T-helper 1 cell treated with Interleukin-12 subunit alpha and Interleukin-12 subunit beta and Interleukin-4 antibody, amounts not matched to agents 30 μg/mL and 1 μg/mL, for 36 hours (primary cell): ENCODE measurements at regions not wholly inside any gene's neighbourhood (a gene's known extent, or its start where the extent isn't known, plus 50 kb on each side); places are given as distances from the start of the nearest gene placed in this dataset.
"Not testable (repeated sequence)": the region's sequence is repeated elsewhere in the genome, so short reads cannot be mapped to it uniquely, and the experiment has no call there.

Experiments used
- H3K27ac Mint-ChIP-seq: one replicate; pipeline ENCODE4 v1.8.0; 2021; ENCODE audit warnings: mild to moderate bottlenecking, mixed read lengths
- H3K27me3 Mint-ChIP-seq: one replicate; pipeline ENCODE4 v1.8.0; 2021; ENCODE audit warnings: low read depth, mixed read lengths
- H3K36me3 Mint-ChIP-seq: one replicate; pipeline ENCODE4 v1.8.0; 2021; ENCODE audit warnings: low read depth, mixed read lengths
- H3K4me1 Mint-ChIP-seq: one replicate; pipeline ENCODE4 v1.8.0; 2021; ENCODE audit warnings: low read depth, mixed read lengths
- H3K4me3 Mint-ChIP-seq: one replicate; pipeline ENCODE4 v1.8.0; 2021; ENCODE audit warnings: mild to moderate bottlenecking, moderate library complexity, mixed read lengths
- H3K9me3 Mint-ChIP-seq: one replicate; pipeline ENCODE4 v1.8.0; 2021; ENCODE audit warnings: mixed read lengths

DNA sequence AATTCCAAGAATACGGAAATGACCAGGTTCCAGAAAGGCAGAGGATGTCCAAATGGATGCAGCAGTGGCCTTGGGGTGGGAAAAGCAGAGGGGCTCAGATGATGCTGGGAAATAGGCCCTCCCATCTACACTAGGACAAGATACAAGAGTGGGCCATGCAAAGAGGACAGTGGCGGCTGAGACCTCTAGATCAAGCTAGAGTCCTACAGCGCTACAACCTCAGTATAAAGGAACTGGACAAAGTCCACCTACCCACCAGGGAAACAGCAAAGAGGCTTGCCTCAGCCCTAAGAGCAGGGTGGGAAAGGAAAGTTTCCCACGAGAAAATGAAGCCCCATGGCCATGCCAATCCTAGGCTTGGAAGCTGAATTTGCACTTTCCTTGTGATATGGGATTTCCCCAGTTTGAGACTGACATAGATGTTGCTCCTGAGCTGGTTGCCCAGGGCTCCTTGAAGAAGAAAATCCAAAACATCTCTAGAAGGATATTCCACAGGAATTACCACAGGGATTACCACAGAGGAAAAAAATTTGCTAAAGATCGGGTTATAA lies 282.2 kb downstream of the MREG start:
- Mint-ChIP-seq H3K27ac (no peak overlapping the region), H3K36me3 (no peaks in the 10 kb centered on the region), H3K27me3 (no peaks in the 10 kb centered on the region)

DNA sequence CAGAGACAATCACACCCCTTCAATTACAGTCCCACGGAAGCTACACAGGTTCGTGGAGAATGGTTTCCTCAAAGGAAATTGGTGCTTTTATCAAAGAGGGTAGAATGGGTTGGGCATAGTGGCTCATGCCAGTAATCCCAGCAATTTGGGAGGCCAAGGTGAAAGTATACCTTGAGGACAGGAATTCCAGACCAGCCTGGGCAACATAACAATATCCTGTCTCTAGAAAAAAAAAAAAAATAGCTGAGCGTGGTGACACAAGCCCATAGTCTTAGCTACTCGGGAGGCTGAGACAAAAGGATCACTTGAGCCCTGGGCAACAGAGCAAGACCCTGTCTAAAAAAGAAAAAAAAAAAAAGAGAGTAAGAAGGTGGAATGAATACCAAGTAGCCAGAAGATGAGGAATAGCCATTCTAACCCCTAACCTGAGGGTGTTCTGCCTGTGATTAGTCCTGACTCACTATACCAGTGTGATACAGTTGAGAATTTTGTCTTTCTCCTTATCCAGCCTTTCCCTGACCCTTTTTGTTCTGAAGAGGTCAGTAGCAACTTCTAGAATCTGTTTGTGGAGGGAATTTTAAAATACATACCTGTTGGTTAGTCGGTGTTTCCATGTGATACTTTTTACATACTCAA lies 283.2 kb downstream of the MREG start:
- H3K9me3 Mint-ChIP-seq, result no peaks in the 10 kb centered on the region
- no peaks in the 10 kb centered on the region for H3K27me3 Mint-ChIP-seq
- no peak overlapping the region for H3K27ac Mint-ChIP-seq
- H3K36me3 Mint-ChIP-seq, result no peaks in the 10 kb centered on the region
- H3K4me3 Mint-ChIP-seq, result no peak overlapping the region
- no peaks in the 10 kb centered on the region for H3K4me1 Mint-ChIP-seq

More for the DNA sequence above, 282.2 kb downstream of the MREG start:
- Mint-ChIP-seq H3K4me3 (no peak overlapping the region), H3K4me1 (no peaks in the 10 kb centered on the region), H3K9me3 (no peaks in the 10 kb centered on the region)

DNA sequence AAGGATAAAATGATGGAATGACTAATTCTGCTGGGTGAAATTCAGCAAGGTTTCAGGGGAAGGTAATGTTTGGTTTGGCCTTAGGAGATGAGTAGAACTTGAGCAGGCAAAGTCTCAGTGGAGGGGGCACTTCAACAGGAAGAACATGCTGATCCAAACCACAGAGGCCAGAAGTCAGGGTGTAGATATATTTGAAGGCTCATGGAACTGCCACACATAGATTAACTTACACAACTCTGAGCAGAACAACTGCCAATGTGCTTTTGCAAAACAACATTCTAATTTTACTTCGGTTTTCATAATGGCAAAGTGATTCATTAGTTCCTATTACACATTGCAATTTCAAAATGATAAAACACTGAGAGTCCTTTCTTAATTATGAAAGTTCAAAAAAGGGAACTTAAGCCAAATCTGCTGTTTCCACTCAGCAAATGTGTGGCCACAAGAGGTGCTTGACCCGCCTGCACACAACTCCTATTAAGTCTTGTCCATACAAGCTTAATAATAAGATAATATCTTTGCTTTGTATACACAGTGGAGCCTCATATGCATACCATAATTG lies 284.8 kb downstream of the MREG start:
- H3K4me1 Mint-ChIP-seq, result no peaks in the 10 kb centered on the region
- no peaks in the 10 kb centered on the region for H3K9me3 Mint-ChIP-seq
- no peaks in the 10 kb centered on the region for H3K27me3 Mint-ChIP-seq
- H3K36me3 Mint-ChIP-seq, result no peaks in the 10 kb centered on the region
- H3K27ac Mint-ChIP-seq, result no peak overlapping the region
- H3K4me3 Mint-ChIP-seq, result no peak overlapping the region

DNA sequence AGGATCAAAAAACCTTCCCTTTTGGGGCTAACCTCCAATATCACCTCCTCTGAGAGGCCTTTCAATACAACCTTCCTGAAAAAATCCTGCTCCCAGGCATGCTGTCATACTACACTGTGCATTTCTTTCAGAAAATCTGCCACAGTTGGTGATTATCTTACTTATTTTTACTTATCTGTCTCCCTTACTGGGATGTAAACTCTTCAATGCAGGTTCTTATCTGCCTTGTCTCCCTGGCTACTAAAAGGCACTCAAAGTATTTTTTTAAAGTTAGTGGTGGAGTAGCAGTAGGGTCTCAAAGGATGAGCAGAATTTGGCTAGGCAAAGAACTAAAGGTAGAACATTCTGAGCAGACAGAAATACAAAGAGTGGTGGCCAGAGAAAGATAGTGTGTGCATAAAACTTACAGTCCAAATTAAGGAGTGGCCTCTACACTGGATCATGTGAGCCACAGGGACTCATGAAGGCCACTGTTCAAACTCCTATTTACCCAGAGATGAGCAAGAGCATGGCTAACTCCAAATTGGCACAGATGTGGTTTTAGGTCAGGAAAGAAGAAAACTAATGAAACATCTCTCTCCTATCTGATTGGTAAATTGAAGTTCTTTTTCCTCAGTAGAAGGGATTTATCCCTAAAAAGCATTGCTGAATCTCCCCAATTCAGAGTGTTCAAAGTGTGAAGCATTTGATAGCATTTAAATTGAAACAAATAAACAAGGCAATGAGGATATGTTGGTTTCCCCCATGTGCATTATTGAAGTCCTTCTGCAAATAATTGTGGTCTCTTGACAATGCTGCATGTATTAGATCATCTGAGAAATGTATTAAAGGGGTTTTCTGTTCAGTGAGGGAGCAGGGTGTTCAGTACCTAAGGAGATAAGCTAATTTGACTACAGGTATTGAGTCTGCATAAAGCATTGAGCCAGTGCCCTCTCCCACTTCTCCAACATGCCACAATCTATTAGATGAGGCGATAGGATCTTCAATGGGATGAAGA lies 285.5 kb downstream of the MREG start:
- no peaks in the 10 kb centered on the region for H3K4me1 Mint-ChIP-seq
- H3K9me3 Mint-ChIP-seq, result no peaks in the 10 kb centered on the region
- no peaks in the 10 kb centered on the region for H3K27me3 Mint-ChIP-seq
- no peak overlapping the region for H3K27ac Mint-ChIP-seq
- no peaks in the 10 kb centered on the region for H3K36me3 Mint-ChIP-seq
- H3K4me3 Mint-ChIP-seq, result no peak overlapping the region

DNA sequence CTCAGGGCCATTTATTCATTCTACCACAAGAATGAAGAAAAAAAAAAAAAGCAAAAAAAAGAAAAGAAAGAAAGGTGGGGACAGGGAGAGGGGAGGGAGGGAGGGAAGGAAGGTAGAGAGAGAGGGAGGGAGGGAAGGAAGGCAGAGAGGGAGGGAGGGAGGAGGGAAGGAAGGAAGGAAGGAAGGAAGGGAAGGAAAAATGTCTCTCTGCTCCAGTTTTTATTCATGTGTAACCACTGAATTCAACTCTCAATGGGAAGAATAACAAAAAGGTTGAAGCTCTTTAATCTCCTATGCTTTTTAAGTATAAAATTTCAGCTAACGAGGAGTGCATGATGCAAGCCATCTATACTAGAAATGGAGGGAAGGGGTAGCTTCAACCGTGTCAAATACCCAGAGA lies 287.3 kb downstream of the MREG start:
- no peak overlapping the region for H3K4me3 Mint-ChIP-seq
- H3K4me1 Mint-ChIP-seq, result no peaks in the 10 kb centered on the region
- H3K36me3 Mint-ChIP-seq, result no peaks in the 10 kb centered on the region
- H3K27ac Mint-ChIP-seq, result no peak overlapping the region
- H3K27me3 Mint-ChIP-seq, result no peaks in the 10 kb centered on the region
- no peaks in the 10 kb centered on the region for H3K9me3 Mint-ChIP-seq

DNA sequence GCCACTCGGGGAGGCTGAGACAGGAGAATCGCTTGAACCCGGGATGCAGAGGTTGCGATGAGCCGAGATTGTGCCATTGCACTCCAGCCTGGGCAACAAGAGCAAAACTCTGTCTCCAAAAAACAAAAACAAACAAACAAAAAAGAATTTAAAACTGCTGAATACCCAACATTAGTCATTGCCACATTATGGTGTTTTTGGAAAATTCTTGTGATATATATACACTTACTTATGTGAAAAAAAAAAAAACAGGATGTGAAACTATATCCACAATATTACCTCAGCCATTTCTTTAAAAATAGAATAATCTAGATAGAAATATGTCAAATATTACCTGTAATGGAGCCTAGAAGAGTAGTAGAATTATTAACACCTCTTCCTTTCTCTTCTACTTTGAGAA lies 288.3 kb upstream of the FN1 start:
- H3K9me3 Mint-ChIP-seq, result no peaks in the 10 kb centered on the region
- H3K27ac Mint-ChIP-seq, result no peak overlapping the region
- no peaks in the 10 kb centered on the region for H3K36me3 Mint-ChIP-seq
- H3K4me3 Mint-ChIP-seq, result no peak overlapping the region
- H3K27me3 Mint-ChIP-seq, result no peaks in the 10 kb centered on the region
- no peaks in the 10 kb centered on the region for H3K4me1 Mint-ChIP-seq

DNA sequence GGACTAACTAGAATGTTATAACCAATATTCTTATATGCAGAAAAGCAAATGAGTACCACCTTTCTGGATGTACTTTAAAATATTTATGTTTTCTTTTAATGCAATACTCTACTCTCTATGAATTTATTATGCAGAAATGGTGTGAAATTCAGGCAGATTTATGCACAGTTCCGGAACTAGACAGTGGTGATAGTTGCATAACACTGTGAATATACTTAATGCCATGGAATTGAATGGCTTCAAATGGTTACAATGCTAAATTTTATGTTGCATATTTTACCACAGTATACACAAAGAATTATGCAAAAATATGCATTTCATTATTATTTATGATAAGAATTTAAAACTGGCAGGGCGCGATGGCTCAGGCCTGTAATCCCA lies 287.8 kb upstream of the FN1 start:
- Mint-ChIP-seq H3K36me3 (no peaks in the 10 kb centered on the region), H3K27ac (no peak overlapping the region), H3K4me1 (no peaks in the 10 kb centered on the region), H3K4me3 (no peak overlapping the region), H3K9me3 (no peaks in the 10 kb centered on the region), H3K27me3 (no peaks in the 10 kb centered on the region)

DNA sequence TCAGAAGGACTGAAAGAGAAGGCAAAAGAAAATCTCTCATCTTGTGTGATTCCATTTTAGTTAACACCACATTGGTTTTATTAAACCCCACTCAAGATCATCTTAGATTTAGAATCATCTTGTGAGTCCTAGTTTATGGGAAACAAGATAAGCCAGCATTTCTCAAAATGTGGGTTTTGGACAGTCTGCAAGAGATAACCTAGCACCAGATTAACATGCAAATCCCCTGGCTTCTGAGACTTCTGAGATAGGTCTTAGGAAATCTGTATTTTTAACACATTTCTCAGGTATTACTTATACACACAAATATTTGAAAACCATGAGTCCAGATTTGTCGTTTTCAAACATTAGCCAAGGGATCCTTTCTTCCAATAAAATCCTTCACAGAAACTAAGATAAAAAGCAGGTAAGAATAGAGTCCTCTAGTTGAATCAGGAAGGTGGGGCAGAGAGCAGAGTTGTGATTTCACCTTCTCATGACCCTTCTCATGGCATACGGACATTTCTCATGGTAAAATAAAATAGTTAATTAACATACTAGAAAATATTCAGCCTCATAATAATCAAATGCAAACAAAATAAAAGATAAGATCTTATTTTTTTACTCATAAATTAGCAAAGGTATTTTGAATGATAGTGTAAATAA lies 287.2 kb upstream of the FN1 start:
- no peaks in the 10 kb centered on the region for H3K4me1 Mint-ChIP-seq

DNA sequence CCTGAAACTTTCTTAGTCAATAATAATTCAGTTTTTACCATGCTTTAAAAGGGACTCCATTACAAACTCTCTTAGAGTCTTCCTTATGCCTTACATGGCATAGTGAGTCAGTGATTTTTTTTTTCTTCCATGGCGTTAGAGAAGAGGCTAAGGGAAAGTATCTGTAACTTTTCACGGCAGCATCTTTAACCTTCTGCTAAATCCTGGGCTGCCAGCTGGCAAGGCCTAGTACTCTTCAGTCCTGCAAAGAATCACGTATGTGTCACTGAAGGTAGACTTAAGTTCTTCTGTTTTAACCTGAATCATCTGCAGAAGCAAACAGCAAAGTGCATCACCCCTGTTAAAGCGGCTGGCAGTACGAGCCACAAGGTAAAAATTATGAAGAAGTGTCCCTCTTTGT lies 286.3 kb upstream of the FN1 start:
- Mint-ChIP-seq H3K27ac (no peak overlapping the region), H3K9me3 (no peaks in the 10 kb centered on the region), H3K4me3 (no peak overlapping the region), H3K36me3 (no peaks in the 10 kb centered on the region), H3K27me3 (no peaks in the 10 kb centered on the region), H3K4me1 (no peaks in the 10 kb centered on the region)

More for the DNA sequence above, 287.2 kb upstream of the FN1 start:
- Mint-ChIP-seq H3K27me3 (no peaks in the 10 kb centered on the region), H3K27ac (no peak overlapping the region), H3K9me3 (no peaks in the 10 kb centered on the region), H3K36me3 (no peaks in the 10 kb centered on the region), H3K4me3 (no peak overlapping the region)

DNA sequence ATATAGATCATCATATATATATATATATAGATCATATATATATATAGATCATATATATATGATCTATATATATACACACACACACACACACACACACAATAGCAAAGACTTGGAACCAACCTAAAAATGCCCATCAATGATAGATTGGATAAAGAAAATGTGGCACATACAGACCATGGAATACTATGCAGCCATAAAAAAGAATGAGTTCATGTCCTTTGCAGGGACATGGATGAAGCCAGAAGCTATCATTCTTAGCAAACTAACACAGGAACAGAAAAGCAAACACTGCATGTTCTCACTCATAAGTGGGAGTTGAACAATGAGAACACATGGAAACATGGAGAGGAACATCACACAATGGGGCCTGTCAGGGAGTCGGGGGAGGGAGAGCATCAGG lies 285.6 kb upstream of the FN1 start:
- not testable (repeated sequence) for H3K27ac Mint-ChIP-seq, H3K36me3 Mint-ChIP-seq, H3K4me1 Mint-ChIP-seq, H3K9me3 Mint-ChIP-seq, H3K4me3 Mint-ChIP-seq, H3K27me3 Mint-ChIP-seq

DNA sequence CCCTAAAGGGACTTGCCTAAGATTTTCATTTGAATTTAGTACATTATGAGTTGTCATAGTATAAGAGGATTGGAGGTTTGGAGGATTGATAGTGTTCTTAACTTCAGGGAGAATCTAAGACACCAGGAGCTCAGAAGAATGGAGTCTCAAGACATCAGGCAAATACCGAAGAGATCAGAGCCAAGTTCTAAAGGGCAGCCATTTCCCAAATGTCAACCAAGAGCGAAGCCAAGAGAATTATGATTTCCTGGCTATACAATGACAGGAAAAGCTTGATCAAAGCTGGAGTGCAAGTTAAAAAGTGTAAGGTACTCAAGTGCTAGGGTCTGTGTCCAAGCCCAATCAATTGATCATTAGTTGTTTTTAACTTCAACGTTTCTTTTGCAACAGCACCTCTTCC lies 283.0 kb upstream of the FN1 start:
- Mint-ChIP-seq H3K36me3 (no peaks in the 10 kb centered on the region), H3K27ac (no peak overlapping the region)

DNA sequence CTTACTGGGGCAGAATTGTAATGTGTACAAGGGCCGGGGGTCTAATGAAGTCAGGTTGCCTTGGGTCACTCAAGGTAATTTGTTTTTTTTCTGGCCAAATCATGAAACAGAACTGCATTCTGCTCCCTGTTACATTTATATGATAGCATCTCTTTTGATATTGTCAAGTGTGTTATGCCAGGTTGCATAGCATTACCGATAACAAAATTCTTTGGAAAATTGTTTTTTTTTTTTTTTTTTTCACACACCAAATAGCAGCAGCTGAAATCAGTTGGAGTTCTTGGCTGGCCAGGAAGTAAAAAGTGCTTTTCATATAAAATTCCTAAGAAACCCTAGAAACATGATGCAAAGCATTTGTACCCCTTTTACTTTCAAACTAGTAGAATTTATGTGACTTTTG lies 282.6 kb upstream of the FN1 start:
- H3K36me3 Mint-ChIP-seq, result no peaks in the 10 kb centered on the region
- H3K4me1 Mint-ChIP-seq, result no peaks in the 10 kb centered on the region
- no peaks in the 10 kb centered on the region for H3K27me3 Mint-ChIP-seq
- no peak overlapping the region for H3K27ac Mint-ChIP-seq
- H3K4me3 Mint-ChIP-seq, result no peak overlapping the region
- H3K9me3 Mint-ChIP-seq, result no peaks in the 10 kb centered on the region

More for the DNA sequence above, 283.0 kb upstream of the FN1 start:
- Mint-ChIP-seq H3K9me3 (no peaks in the 10 kb centered on the region), H3K4me3 (no peak overlapping the region), H3K27me3 (no peaks in the 10 kb centered on the region), H3K4me1 (no peaks in the 10 kb centered on the region)

DNA sequence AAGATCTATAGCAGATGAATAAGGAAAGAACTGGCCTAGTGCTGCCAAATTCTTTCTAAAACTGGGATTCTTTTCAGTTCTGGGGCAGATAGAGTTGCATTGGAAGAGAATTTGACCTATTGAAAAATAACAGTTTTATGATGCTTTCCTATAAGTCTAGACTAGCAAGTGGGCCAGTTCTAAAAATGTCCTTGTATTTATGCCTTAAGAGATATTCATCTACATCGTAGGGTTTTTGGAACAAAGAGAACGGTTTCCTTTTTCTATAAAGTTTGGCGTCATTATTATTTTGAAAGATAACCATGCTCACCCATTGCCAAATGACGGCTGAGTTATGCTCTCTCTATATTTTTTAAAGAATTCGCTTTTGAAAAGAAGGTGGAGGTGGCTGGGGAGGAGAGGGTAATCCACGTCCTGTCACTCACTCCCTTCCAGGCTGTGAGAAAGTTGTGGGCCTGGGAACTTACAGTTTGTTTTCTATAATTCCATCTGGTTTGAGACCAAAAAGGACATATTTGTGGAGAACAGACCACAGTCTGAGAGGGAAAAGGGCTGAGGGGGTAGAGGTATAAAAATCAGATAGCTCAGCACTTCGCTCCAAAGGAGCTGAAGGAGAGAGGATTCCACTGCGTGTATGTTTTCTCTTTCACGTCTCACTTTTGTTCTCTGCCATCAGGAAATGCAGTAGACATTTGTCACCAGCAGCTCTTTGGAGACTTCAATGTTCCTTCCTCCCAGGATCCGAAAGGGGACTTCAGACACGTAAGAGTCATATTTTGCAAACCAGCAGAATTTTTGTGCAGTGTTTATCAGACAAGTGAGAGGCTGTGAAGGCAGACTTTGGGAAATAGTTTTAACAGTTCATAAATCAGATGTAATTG lies 281.9 kb upstream of the FN1 start:
- H3K27ac Mint-ChIP-seq, result no peak overlapping the region
- no peak overlapping the region for H3K4me3 Mint-ChIP-seq
- no peaks in the 10 kb centered on the region for H3K4me1 Mint-ChIP-seq
- no peaks in the 10 kb centered on the region for H3K9me3 Mint-ChIP-seq
- H3K36me3 Mint-ChIP-seq, result no peaks in the 10 kb centered on the region
- H3K27me3 Mint-ChIP-seq, result no peaks in the 10 kb centered on the region

DNA sequence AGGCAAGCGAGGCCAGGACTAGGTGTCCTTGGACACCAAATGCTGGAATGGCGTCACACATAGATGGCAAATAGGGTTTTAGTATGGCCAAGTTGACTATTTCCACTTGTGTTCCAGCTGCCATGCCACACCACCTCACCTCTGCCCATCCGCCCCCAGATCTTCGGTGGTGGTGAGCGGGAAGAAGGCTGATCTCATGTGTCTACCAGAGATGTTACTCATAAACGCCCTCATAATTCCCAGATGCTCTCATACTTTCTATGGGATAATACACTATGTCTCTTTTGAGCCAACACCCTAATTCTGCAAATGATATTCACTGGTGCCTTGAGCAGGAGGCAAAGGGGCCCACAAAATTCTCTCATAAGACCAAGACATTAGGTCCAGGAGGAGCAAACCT lies 281.1 kb upstream of the FN1 start:
- H3K9me3 Mint-ChIP-seq, result no peaks in the 10 kb centered on the region
- no peak overlapping the region for H3K27ac Mint-ChIP-seq
- no peaks in the 10 kb centered on the region for H3K36me3 Mint-ChIP-seq
- no peak overlapping the region for H3K4me3 Mint-ChIP-seq
- H3K27me3 Mint-ChIP-seq, result no peaks in the 10 kb centered on the region
- H3K4me1 Mint-ChIP-seq, result no peaks in the 10 kb centered on the region
